ENCODE measurements at regions not wholly inside any gene's neighbourhood (a gene's known extent, or its start where the extent isn't known, plus 50 kb on each side); places are given as distances from the start of the nearest gene placed in this dataset.

GRCh38 chr6:6509284-6509683, 79.2 kb upstream of the LY86 start:
- whole genome bisulfite sequencing (ENCODE audit: extremely low coverage, insufficient coverage, insufficient read length), result no CpG with 5 or more reads among the region's 4 CpGs
- Histone ChIP-seq H3K18ac (ENCODE audit: low read length) (no peak overlapping the region), H3K27ac (ENCODE audit: low read depth, low read length) (no peak overlapping the region), H3K4me1 (ENCODE audit: control insufficient read depth in 1 of 2, insufficient read depth in 2 of 2, low read length in 2 of 2) (no peaks in the 10 kb centered on the region), H3K4me2 (ENCODE audit: low read length) (no peak overlapping the region), H2BK5ac (ENCODE audit: low read depth, low read length, poor library complexity) (no peak overlapping the region), H2BK120ac (ENCODE audit: insufficient read depth, low read length, poor library complexity) (no peak overlapping the region), H4K8ac (ENCODE audit: low read depth, low read length) (no peak overlapping the region), H3K79me1 (ENCODE audit: low read length) (no peaks in the 10 kb centered on the region), H3K9ac (ENCODE audit: low read length) (no peak overlapping the region), H3K79me2 (ENCODE audit: control insufficient read depth, insufficient read depth, low read length, poor library complexity) (no peaks in the 10 kb centered on the region), H3K23ac (ENCODE audit: low read length) (no peak overlapping the region), H4K12ac (ENCODE audit: low read depth, low read length) (no peak overlapping the region), H2AK5ac (ENCODE audit: low read length) (no peak overlapping the region), H3K14ac (ENCODE audit: low read length) (no peak overlapping the region), H3K4me3 (ENCODE audit: low read depth, low read length) (no peak overlapping the region), H3K9me3 (ENCODE audit: insufficient read depth, low read depth, low read length) (no peaks in the 10 kb centered on the region), H3K4ac (ENCODE audit: low read depth, low read length) (no peak overlapping the region), H3K27me3 (ENCODE audit: insufficient read depth, low read length) (no peaks in the 10 kb centered on the region), H2BK12ac (ENCODE audit: low read length) (no peak overlapping the region), H2AFZ (ENCODE audit: insufficient read depth, low read length, poor library complexity) (no peak overlapping the region), H4K91ac (ENCODE audit: low read depth, low read length) (no peak overlapping the region), H3K36me3 (ENCODE audit: control insufficient read depth in 1 of 2, insufficient read depth in 2 of 2, low read length in 2 of 2) (no peaks in the 10 kb centered on the region)
- DNase-seq, result no peak

GRCh38 chr6:6512711-6513110, 75.8 kb upstream of the LY86 start:
- no peak overlapping the region for H3K23ac ChIP-seq (ENCODE audit: low read length)
- H4K91ac ChIP-seq (ENCODE audit: low read depth, low read length), result no peak overlapping the region
- H3K14ac ChIP-seq (ENCODE audit: low read length), result no peak overlapping the region
- no peaks in the 10 kb centered on the region for H3K4me1 ChIP-seq (ENCODE audit: control insufficient read depth in 1 of 2, insufficient read depth in 2 of 2, low read length in 2 of 2)
- H2AK5ac ChIP-seq (ENCODE audit: low read length), result no peak overlapping the region
- H2BK120ac ChIP-seq (ENCODE audit: insufficient read depth, low read length, poor library complexity), result no peak overlapping the region
- no peak overlapping the region for H3K27ac ChIP-seq (ENCODE audit: low read depth, low read length)
- no peak overlapping the region for H3K18ac ChIP-seq (ENCODE audit: low read length)
- no peak overlapping the region for H2BK12ac ChIP-seq (ENCODE audit: low read length)
- H3K4me2 ChIP-seq (ENCODE audit: low read length), result no peak overlapping the region
- WGBS (ENCODE audit: extremely low coverage, insufficient coverage, insufficient read length), result no CpG with 5 or more reads among the region's 2 CpGs
- no peaks in the 10 kb centered on the region for H3K79me1 ChIP-seq (ENCODE audit: low read length)
- no peaks in the 10 kb centered on the region for H3K36me3 ChIP-seq (ENCODE audit: control insufficient read depth in 1 of 2, insufficient read depth in 2 of 2, low read length in 2 of 2)
- DNase-seq, result no peak
- no peak overlapping the region for H2BK5ac ChIP-seq (ENCODE audit: low read depth, low read length, poor library complexity)
- no peak overlapping the region for H2AFZ ChIP-seq (ENCODE audit: insufficient read depth, low read length, poor library complexity)
- no peaks in the 10 kb centered on the region for H3K27me3 ChIP-seq (ENCODE audit: insufficient read depth, low read length)
- H3K4ac ChIP-seq (ENCODE audit: low read depth, low read length), result no peak overlapping the region
- no peak overlapping the region for H3K9ac ChIP-seq (ENCODE audit: low read length)
- H3K79me2 ChIP-seq (ENCODE audit: control insufficient read depth, insufficient read depth, low read length, poor library complexity), result no peaks in the 10 kb centered on the region
- H4K12ac ChIP-seq (ENCODE audit: low read depth, low read length), result no peak overlapping the region
- H3K4me3 ChIP-seq (ENCODE audit: low read depth, low read length), result no peak overlapping the region
- H4K8ac ChIP-seq (ENCODE audit: low read depth, low read length), result no peak overlapping the region
- H3K9me3 ChIP-seq (ENCODE audit: insufficient read depth, low read depth, low read length), result no peaks in the 10 kb centered on the region

GRCh38 chr6:6515691-6516607, 72.6 kb upstream of the LY86 start:
- Histone ChIP-seq H3K4me2 (ENCODE audit: low read length) (no peak overlapping the region), H4K12ac (ENCODE audit: low read depth, low read length) (no peak overlapping the region), H3K4ac (ENCODE audit: low read depth, low read length) (no peak overlapping the region), H3K4me1 (ENCODE audit: control insufficient read depth in 1 of 2, insufficient read depth in 2 of 2, low read length in 2 of 2) (no peaks in the 10 kb centered on the region), H2AFZ (ENCODE audit: insufficient read depth, low read length, poor library complexity) (no peak overlapping the region), H3K9ac (ENCODE audit: low read length) (no peak overlapping the region), H2BK5ac (ENCODE audit: low read depth, low read length, poor library complexity) (no peak overlapping the region), H3K36me3 (ENCODE audit: control insufficient read depth in 1 of 2, insufficient read depth in 2 of 2, low read length in 2 of 2) (no peaks in the 10 kb centered on the region), H3K27me3 (ENCODE audit: insufficient read depth, low read length) (no peaks in the 10 kb centered on the region), H3K4me3 (ENCODE audit: low read depth, low read length) (no peak overlapping the region), H3K14ac (ENCODE audit: low read length) (no peak overlapping the region), H2BK12ac (ENCODE audit: low read length) (no peak overlapping the region), H3K9me3 (ENCODE audit: insufficient read depth, low read depth, low read length) (no peaks in the 10 kb centered on the region), H2BK120ac (ENCODE audit: insufficient read depth, low read length, poor library complexity) (no peak overlapping the region), H4K91ac (ENCODE audit: low read depth, low read length) (no peak overlapping the region), H3K23ac (ENCODE audit: low read length) (no peak overlapping the region), H2AK5ac (ENCODE audit: low read length) (no peak overlapping the region), H4K8ac (ENCODE audit: low read depth, low read length) (no peak overlapping the region), H3K79me1 (ENCODE audit: low read length) (no peaks in the 10 kb centered on the region), H3K27ac (ENCODE audit: low read depth, low read length) (no peak overlapping the region), H3K18ac (ENCODE audit: low read length) (no peak overlapping the region), H3K79me2 (ENCODE audit: control insufficient read depth, insufficient read depth, low read length, poor library complexity) (no peaks in the 10 kb centered on the region)
- no peak for DNase-seq
- whole genome bisulfite sequencing (ENCODE audit: extremely low coverage, insufficient coverage, insufficient read length), result 100% methylated on average over 3 of the region's 15 CpGs

GRCh38 chr6:6516666-6517458, 71.7 kb upstream of the LY86 start:
- Histone ChIP-seq H3K27me3 (ENCODE audit: insufficient read depth, low read length) (no peaks in the 10 kb centered on the region), H3K9ac (ENCODE audit: low read length) (no peak overlapping the region), H3K4me3 (ENCODE audit: low read depth, low read length) (no peak overlapping the region), H3K18ac (ENCODE audit: low read length) (no peak overlapping the region), H4K91ac (ENCODE audit: low read depth, low read length) (no peak overlapping the region), H3K14ac (ENCODE audit: low read length) (no peak overlapping the region), H3K27ac (ENCODE audit: low read depth, low read length) (no peak overlapping the region), H4K12ac (ENCODE audit: low read depth, low read length) (no peak overlapping the region), H3K23ac (ENCODE audit: low read length) (no peak overlapping the region), H4K8ac (ENCODE audit: low read depth, low read length) (no peak overlapping the region), H2AFZ (ENCODE audit: insufficient read depth, low read length, poor library complexity) (no peak overlapping the region), H2BK12ac (ENCODE audit: low read length) (no peak overlapping the region), H3K79me2 (ENCODE audit: control insufficient read depth, insufficient read depth, low read length, poor library complexity) (no peaks in the 10 kb centered on the region), H2BK5ac (ENCODE audit: low read depth, low read length, poor library complexity) (no peak overlapping the region), H3K36me3 (ENCODE audit: control insufficient read depth in 1 of 2, insufficient read depth in 2 of 2, low read length in 2 of 2) (no peaks in the 10 kb centered on the region), H2BK120ac (ENCODE audit: insufficient read depth, low read length, poor library complexity) (no peak overlapping the region), H3K4me2 (ENCODE audit: low read length) (no peak overlapping the region), H2AK5ac (ENCODE audit: low read length) (no peak overlapping the region), H3K4me1 (ENCODE audit: control insufficient read depth in 1 of 2, insufficient read depth in 2 of 2, low read length in 2 of 2) (no peaks in the 10 kb centered on the region), H3K79me1 (ENCODE audit: low read length) (no peaks in the 10 kb centered on the region), H3K9me3 (ENCODE audit: insufficient read depth, low read depth, low read length) (no peaks in the 10 kb centered on the region), H3K4ac (ENCODE audit: low read depth, low read length) (no peak overlapping the region)
- no CpG with 5 or more reads among the region's 11 CpGs for WGBS (ENCODE audit: extremely low coverage, insufficient coverage, insufficient read length)
- no peak for DNase-seq

Data from trophoblast cell (in vitro differentiated cells and primary cell).